Glomerular endothelial cell (primary cell): ENCODE measurements at regions not wholly inside any gene's neighbourhood (a gene's known extent, or its start where the extent isn't known, plus 50 kb on each side); places are given as distances from the start of the nearest gene placed in this dataset.

ENCODE experiments used
- DNase-seq: peaks from one replicate; pipeline ENCODE4 v3.0.0-alpha.2; 2011; ENCODE audit warnings: low read depth, low spot score; ENCODE audit errors: extremely low read depth

GRCh38 chr2:63775191-63775590 is 66.5 kb upstream of the UGP2 start:
- DNase-seq, result no peak

- no peak for DNase-seq
These were observed 65.3 kb upstream of the UGP2 start for GRCh38 chr2:63776382-63776781.

GRCh38 chr2:63777816-63778215 is 63.9 kb upstream of the UGP2 start:
- DNase-seq, result no peak

- DNase-seq, result no peak
These were observed 63.3 kb upstream of the UGP2 start for GRCh38 chr2:63778391-63778790.

GRCh38 chr2:63780518-63781155 is 61.1 kb upstream of the UGP2 start:
- DNase-seq, result no peak

GRCh38 chr2:63784461-63784860 is 57.2 kb upstream of the UGP2 start:
- no peak for DNase-seq

- DNase-seq, result no peak
These were observed 56.6 kb upstream of the UGP2 start for GRCh38 chr2:63785096-63785495.

GRCh38 chr2:63786471-63786870 is 55.2 kb upstream of the UGP2 start:
- DNase-seq, result no peak

GRCh38 chr2:63788071-63788470 is 53.6 kb upstream of the UGP2 start:
- DNase-seq, result no peak

- DNase-seq, result no peak
These were observed 52.2 kb upstream of the UGP2 start for GRCh38 chr2:63789338-63790020.

- no peak for DNase-seq
These were observed 51.2 kb upstream of the UGP2 start for GRCh38 chr2:63790491-63790890.

GRCh38 chr2:63790906-63791305 is 50.8 kb upstream of the UGP2 start:
- DNase-seq, result no peak

- no peak for DNase-seq
These were observed 50.3 kb upstream of the UGP2 start for GRCh38 chr2:63791387-63791786.
